Gastrocnemius medialis (tissue), 4 donors: ENCODE measurements at regions not wholly inside any gene's neighbourhood (a gene's known extent, or its start where the extent isn't known, plus 50 kb on each side); places are given as distances from the start of the nearest gene placed in this dataset.

Experiments
- ATAC-seq, 2 donors: fragments of 150-250 bp; one replicate each; pipeline ENCODE4 v1.9.1; 2016
- DNase-seq, 2 donors: peaks; one replicate each; pipeline ENCODE4 v3.0.0-alpha.2; 2019
- H3K27ac ChIP-seq, 4 donors: fragments of 200-600 bp; sonication (generic); 1 replicate in 1 of 4; 2 replicates in 3 of 4; pipeline ENCODE4 v1.5.1; 2016 to 2018; ENCODE audit warnings: mild to moderate bottlenecking in 2 of 4, moderate library complexity in 1 of 4
- H3K27me3 ChIP-seq, 3 donors: fragments of 200-600 bp; sonication (generic) in 2 of 3; 1 replicate in 1 of 3; 2 replicates in 2 of 3; pipeline versions ENCODE4 v1.5.1 to v1.6.0; 2016 to 2019; ENCODE audit warnings: mild to moderate bottlenecking in 1 of 3, moderate library complexity in 1 of 3
- H3K36me3 ChIP-seq, 2 donors: fragments of 200-600 bp; sonication (generic) in 1 of 2; one replicate each; pipeline ENCODE4 v1.5.1; 2017 to 2018
- H3K4me1 ChIP-seq, 2 donors: fragments of 200-600 bp; sonication (generic) in 1 of 2; one replicate each; pipeline ENCODE4 v1.5.1; 2016 to 2017; ENCODE audit warnings: mild to moderate bottlenecking in 2 of 2
- H3K4me3 ChIP-seq, 4 donors: fragments of 200-600 bp; sonication (generic) in 3 of 4; 1 replicate in 1 of 4; 2 replicates in 3 of 4; pipeline ENCODE4 v1.5.1; 2016 to 2019; ENCODE audit warnings: mild to moderate bottlenecking in 2 of 4
- H3K9me3 ChIP-seq, 3 donors: fragments of 200-600 bp; sonication (generic) in 2 of 3; 1 replicate in 1 of 3; 2 replicates in 2 of 3; pipeline ENCODE4 v1.5.1; 2016 to 2019
- POLR2A ChIP-seq, 2 donors: fragments of 450-650 bp; IDR thresholded peaks; one replicate each; pipeline ENCODE4 v1.6.1; 2017; ENCODE audit warnings: antibody characterized with exemption in 2 of 2, mild to moderate bottlenecking in 2 of 2, moderate library complexity in 2 of 2
- in situ Hi-C, 4 donors: fragments of 200-750 bp; cut with MboI; loops; one replicate each; pipeline versions ENCODE4 v1.15.0 to v1.8.0; 2017; ENCODE audit warnings: low sequenced_read_pairs in 4 of 4
- intact Hi-C: fragments of 100-400 bp; cut with DNase I; formaldehyde crosslinking; loops from one replicate; pipeline ENCODE4 v1.15.1; 2023; ENCODE audit warnings: low total_unique reads
- TF ChIP-seq, protein P1 (sequence below), 5 experiments: fragments of 450-650 bp in 3 of 5; fragments of 200-600 bp in 2 of 5; sonication (generic) in 2 of 5; IDR thresholded peaks in 4 of 5; conservative IDR thresholded peaks in 1 of 5; 1 replicate in 4 of 5; 2 replicates in 1 of 5; pipeline ENCODE4 v1.5.1; 2016 to 2019; ENCODE audit warnings: antibody characterized with exemption in 5 of 5, mild to moderate bottlenecking in 3 of 5, moderate library complexity in 3 of 5

DNA sequence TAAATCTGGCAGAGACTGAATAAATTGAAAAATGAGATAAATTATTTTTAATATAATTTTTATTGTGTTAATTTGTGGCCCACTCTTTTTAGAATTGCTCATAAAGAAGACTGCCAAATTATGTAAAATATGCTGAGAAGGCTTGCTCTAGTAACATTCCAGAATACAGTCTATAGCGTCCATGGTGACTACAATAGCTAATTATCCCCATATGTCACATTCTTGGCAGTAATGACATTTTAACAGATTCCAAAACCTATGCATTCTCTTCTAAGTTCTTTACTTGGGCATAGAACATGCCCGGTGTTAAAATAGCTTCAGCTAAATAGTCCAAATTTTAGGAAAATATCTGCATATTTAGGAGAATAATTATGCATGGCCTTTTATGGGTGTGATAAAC, 697.0 kb upstream of the SEMA6A start:
- TF ChIP-seq, protein P1, sequence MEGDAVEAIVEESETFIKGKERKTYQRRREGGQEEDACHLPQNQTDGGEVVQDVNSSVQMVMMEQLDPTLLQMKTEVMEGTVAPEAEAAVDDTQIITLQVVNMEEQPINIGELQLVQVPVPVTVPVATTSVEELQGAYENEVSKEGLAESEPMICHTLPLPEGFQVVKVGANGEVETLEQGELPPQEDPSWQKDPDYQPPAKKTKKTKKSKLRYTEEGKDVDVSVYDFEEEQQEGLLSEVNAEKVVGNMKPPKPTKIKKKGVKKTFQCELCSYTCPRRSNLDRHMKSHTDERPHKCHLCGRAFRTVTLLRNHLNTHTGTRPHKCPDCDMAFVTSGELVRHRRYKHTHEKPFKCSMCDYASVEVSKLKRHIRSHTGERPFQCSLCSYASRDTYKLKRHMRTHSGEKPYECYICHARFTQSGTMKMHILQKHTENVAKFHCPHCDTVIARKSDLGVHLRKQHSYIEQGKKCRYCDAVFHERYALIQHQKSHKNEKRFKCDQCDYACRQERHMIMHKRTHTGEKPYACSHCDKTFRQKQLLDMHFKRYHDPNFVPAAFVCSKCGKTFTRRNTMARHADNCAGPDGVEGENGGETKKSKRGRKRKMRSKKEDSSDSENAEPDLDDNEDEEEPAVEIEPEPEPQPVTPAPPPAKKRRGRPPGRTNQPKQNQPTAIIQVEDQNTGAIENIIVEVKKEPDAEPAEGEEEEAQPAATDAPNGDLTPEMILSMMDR (IDR thresholded peaks at IDR 0.05 in 4 of 5, conservative IDR thresholded peaks at IDR 0.05 in 1 of 5): no peak
- H3K27me3 ChIP-seq: no peaks in the 10 kb centered on the region
- in situ Hi-C loops (no loop called here), intact Hi-C loops (no loop called here)
- H3K9me3 ChIP-seq: no peaks in the 10 kb centered on the region
- no peaks in the 10 kb centered on the region for H3K4me1 ChIP-seq
- no peaks in the 10 kb centered on the region for H3K36me3 ChIP-seq
- H3K27ac ChIP-seq: no peak overlapping the region
- ATAC-seq (no peak), DNase-seq (no peak)
- no peak overlapping the region for H3K4me3 ChIP-seq

DNA sequence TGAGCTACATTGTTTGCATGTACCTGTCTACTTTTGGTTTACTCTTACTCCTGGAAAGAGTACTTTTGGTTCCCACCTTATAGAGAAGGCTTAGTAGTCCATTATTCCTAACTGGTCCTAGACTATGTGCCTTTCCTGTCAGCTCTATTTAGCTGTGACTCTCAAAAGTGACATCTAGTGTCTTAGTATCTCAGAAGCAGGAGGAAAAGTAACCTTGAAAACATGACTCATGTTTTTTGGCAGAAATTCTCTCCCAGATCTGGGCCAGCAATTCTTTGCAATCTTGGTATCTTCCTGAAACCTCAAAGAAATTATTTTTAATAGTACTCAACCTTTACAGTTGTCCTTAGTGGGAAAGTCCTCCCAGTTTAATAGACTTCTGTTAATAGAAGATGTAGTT, 691.7 kb upstream of the SEMA6A start:
- ATAC-seq: no peak
- in situ Hi-C loops (no loop called here), intact Hi-C loops (no loop called here)

DNA sequence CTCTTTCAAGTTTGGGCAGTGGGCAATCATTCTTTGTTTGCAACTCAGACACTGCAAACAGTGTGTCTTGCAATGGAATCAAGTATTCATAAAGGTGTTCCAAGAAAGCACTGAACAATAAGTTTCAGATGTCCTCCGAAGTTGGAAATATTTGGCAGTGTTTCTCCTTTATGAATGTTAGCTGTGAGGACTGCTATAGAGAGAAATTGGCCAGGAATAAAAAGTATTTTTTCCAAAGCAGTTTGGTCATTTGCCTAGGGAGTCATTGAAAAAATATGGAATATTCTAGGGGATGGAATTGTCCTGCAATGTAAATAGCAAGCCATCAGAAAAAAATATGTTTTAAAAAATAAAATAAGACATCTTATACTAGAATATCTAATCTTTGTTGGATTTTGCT, 688.6 kb upstream of the SEMA6A start:
- TF ChIP-seq POLR2A (IDR thresholded peaks at IDR 0.05): no peak
- TF ChIP-seq, protein P1 (IDR thresholded peaks at IDR 0.05 in 4 of 5, conservative IDR thresholded peaks at IDR 0.05 in 1 of 5): no peak
- Histone ChIP-seq H3K27me3 (no peaks in the 10 kb centered on the region), H3K4me3 (no peak overlapping the region), H3K4me1 (no peaks in the 10 kb centered on the region), H3K36me3 (no peaks in the 10 kb centered on the region), H3K9me3 (no peaks in the 10 kb centered on the region), H3K27ac (no peak overlapping the region)
- DNase-seq (no peak), ATAC-seq (no peak)
- in situ Hi-C loops (no loop called here), intact Hi-C loops (no loop called here)

More for the DNA sequence above, 691.7 kb upstream of the SEMA6A start:
- Histone ChIP-seq H3K27me3 (no peaks in the 10 kb centered on the region), H3K4me1 (no peaks in the 10 kb centered on the region), H3K9me3 (no peaks in the 10 kb centered on the region), H3K4me3 (no peak overlapping the region), H3K27ac (no peak overlapping the region), H3K36me3 (no peaks in the 10 kb centered on the region)
- DNase-seq: no peak
- TF ChIP-seq, protein P1 (IDR thresholded peaks at IDR 0.05 in 4 of 5, conservative IDR thresholded peaks at IDR 0.05 in 1 of 5): no peak
- TF ChIP-seq POLR2A (IDR thresholded peaks at IDR 0.05): no peak

DNA sequence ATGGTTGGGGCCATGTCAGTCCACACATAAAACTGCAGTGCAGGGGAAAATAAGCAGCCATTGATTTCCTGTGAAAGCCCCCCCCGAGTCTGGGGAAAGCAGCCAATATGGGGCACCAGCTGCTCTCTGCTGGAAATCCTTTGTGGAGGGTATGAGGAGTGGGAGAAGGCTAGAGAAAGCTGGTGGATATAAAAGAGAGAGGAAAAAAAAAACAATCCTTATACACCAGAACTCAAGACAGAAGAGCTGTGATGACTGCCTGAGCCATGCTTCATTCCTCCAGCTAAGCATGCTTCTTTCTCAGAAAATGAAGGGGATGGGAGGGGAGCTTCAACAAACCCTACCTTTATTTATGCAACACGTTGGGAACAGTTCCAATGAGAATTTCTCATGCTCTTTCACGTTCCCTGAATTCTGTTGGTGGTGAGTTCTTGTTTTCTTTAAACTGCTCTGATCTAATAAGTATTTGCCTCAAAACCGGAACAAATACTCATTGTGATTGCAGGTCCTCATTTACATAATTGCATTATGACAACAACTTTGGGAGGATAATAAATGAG, 688.0 kb upstream of the SEMA6A start:
- in situ Hi-C loops: no loop called here
- intact Hi-C loops: no loop called here
- ATAC-seq (no peak), DNase-seq (no peak)
- Histone ChIP-seq H3K36me3 (no peaks in the 10 kb centered on the region), H3K9me3 (no peaks in the 10 kb centered on the region), H3K27ac (no peak overlapping the region), H3K27me3 (no peaks in the 10 kb centered on the region), H3K4me1 (no peaks in the 10 kb centered on the region), H3K4me3 (no peak overlapping the region)
- TF ChIP-seq, protein P1 (IDR thresholded peaks at IDR 0.05 in 4 of 5, conservative IDR thresholded peaks at IDR 0.05 in 1 of 5): no peak
- no peak for TF ChIP-seq POLR2A (IDR thresholded peaks at IDR 0.05)

DNA sequence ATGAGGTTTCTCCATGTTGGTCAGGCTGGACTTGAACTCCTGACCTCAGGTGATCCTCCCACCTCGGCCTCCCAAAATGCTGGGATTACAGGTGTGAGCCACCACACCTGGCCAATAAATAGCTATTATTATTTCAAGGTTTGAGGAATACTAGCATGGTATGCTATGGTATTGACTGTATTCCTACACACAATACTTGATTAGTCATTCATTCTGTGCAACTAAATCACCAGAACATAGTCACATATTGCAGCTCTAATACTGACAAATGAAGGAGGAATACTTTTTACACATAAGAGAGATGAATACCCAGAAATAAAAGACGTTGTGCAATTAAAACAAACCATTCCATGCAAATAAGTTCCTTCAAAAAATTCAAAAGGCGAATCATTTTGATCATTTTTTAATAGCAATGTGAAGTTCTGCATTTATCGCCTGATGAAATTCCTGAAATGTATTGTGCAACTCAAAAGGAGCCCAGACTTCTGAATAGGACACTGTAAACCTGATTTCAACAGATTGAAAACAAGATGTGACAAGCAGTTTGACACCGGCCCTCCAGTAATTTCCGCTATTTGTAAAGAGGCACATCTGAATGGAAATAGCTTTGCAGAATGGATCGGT, 687.4 kb upstream of the SEMA6A start:
- intact Hi-C loops: no loop called here

More for the DNA sequence above, 687.4 kb upstream of the SEMA6A start:
- no peak overlapping the region for H3K27ac ChIP-seq
- H3K9me3 ChIP-seq: no peaks in the 10 kb centered on the region
- TF ChIP-seq, protein P1 (IDR thresholded peaks at IDR 0.05 in 4 of 5, conservative IDR thresholded peaks at IDR 0.05 in 1 of 5): no peak
- TF ChIP-seq POLR2A (IDR thresholded peaks at IDR 0.05): no peak
- H3K36me3 ChIP-seq: no peaks in the 10 kb centered on the region
- DNase-seq (no peak), ATAC-seq (no peak)
- no peaks in the 10 kb centered on the region for H3K4me1 ChIP-seq
- H3K27me3 ChIP-seq: no peaks in the 10 kb centered on the region
- no peak overlapping the region for H3K4me3 ChIP-seq
- in situ Hi-C loops: no loop called here
